ENCODE measurements at regions not wholly inside any gene's neighbourhood (a gene's known extent, or its start where the extent isn't known, plus 50 kb on each side); places are given as distances from the start of the nearest gene placed in this dataset.

- H4K20me1 ChIP-seq (ENCODE audit: insufficient read depth) = no peaks in the 10 kb centered on the region
- H3K9me2 ChIP-seq (ENCODE audit: insufficient read depth, low read length) = no peaks in the 10 kb centered on the region
- no peak overlapping the region for H3K27ac ChIP-seq (ENCODE audit: low read length)
- no peaks in the 10 kb centered on the region for H3K36me3 ChIP-seq (ENCODE audit: insufficient read depth, low read length)
- no peak overlapping the region for H3K9ac ChIP-seq (ENCODE audit: low read length)
- H3K4me3 ChIP-seq (ENCODE audit: low read length) = no peak overlapping the region
- H3K4me2 ChIP-seq (ENCODE audit: low read length) = no peak overlapping the region
- H3K9me3 ChIP-seq (ENCODE audit: low read length) = no peaks in the 10 kb centered on the region
- no peak overlapping the region for H2AFZ ChIP-seq (ENCODE audit: low read depth, low read length)
- no peaks in the 10 kb centered on the region for H3F3A ChIP-seq (ENCODE audit: insufficient read depth, low read length, poor library complexity, severe bottlenecking)
- TF ChIP-seq POLR2AphosphoS5 (IDR thresholded peaks at IDR 0.05) (no peak), RAD21 (conservative IDR thresholded peaks at IDR 0.05) (no peak), MXI1 (conservative IDR thresholded peaks at IDR 0.05; ENCODE audit: poor library complexity, severe bottlenecking) (no peak), EZH2 (IDR thresholded peaks at IDR 0.05; ENCODE audit: borderline replicate concordance, insufficient read depth, low read length, poor library complexity, severe bottlenecking) (no peak), TAF1 (IDR thresholded peaks at IDR 0.05; ENCODE audit: low read depth) (no peak), SMC3 (conservative IDR thresholded peaks at IDR 0.05; ENCODE audit: poor library complexity) (no peak), EP300 (conservative IDR thresholded peaks at IDR 0.05; ENCODE audit: poor library complexity, severe bottlenecking) (no peak), CTCF (IDR thresholded peaks at IDR 0.05; ENCODE audit: poor library complexity, severe bottlenecking) (no peak)
- TF ChIP-seq, protein P1, sequence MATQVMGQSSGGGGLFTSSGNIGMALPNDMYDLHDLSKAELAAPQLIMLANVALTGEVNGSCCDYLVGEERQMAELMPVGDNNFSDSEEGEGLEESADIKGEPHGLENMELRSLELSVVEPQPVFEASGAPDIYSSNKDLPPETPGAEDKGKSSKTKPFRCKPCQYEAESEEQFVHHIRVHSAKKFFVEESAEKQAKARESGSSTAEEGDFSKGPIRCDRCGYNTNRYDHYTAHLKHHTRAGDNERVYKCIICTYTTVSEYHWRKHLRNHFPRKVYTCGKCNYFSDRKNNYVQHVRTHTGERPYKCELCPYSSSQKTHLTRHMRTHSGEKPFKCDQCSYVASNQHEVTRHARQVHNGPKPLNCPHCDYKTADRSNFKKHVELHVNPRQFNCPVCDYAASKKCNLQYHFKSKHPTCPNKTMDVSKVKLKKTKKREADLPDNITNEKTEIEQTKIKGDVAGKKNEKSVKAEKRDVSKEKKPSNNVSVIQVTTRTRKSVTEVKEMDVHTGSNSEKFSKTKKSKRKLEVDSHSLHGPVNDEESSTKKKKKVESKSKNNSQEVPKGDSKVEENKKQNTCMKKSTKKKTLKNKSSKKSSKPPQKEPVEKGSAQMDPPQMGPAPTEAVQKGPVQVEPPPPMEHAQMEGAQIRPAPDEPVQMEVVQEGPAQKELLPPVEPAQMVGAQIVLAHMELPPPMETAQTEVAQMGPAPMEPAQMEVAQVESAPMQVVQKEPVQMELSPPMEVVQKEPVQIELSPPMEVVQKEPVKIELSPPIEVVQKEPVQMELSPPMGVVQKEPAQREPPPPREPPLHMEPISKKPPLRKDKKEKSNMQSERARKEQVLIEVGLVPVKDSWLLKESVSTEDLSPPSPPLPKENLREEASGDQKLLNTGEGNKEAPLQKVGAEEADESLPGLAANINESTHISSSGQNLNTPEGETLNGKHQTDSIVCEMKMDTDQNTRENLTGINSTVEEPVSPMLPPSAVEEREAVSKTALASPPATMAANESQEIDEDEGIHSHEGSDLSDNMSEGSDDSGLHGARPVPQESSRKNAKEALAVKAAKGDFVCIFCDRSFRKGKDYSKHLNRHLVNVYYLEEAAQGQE (IDR thresholded peaks at IDR 0.05; ENCODE audit: borderline replicate concordance) = no peak
- no peaks in the 10 kb centered on the region for H3K79me2 ChIP-seq (replicated peaks; ENCODE audit: insufficient read depth, low read length)
- H3K27me3 ChIP-seq (ENCODE audit: insufficient read depth, low read depth, low read length) = no peaks in the 10 kb centered on the region
Measured at GRCh38 chr2:59660262-59660661, 893.2 kb downstream of the BCL11A start.

DNA sequence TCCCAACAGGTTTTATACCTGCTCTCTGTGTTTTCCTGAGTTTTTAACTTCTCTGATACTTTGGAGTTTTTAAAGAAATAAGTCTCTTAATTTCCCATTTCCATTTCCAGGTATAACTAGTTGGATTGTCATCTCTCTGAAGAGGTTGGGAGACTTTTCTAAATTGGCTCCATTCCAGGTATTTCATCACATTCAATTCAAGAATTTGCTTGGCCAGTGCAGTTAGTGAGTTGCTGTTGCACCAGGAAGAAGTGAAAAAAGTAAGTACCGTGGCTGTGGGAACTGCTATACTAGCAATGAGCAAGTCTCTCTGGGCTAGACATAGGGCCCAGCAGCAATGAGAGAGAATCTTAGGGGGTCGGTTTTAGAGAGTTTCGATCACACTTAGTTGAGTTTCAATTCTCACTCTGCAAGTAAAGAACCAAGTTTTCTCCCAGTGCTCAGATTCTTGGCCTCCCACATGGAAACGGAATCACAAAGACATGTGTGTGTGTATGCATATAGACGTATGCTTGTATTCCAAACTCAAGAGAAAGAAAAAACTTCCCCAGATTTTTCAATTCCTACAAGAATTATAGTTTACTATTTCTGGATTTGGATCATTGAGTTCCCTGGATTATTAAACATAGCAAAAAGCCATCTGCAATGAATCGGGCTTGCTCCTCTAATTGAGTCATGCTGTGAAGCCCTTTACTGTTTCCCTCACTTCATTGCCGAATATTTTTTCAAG, 894.4 kb downstream of the BCL11A start:
- Histone ChIP-seq H3K4me2 (ENCODE audit: low read length) (no peak overlapping the region), H3K36me3 (ENCODE audit: insufficient read depth, low read length) (no peaks in the 10 kb centered on the region), H3F3A (ENCODE audit: insufficient read depth, low read length, poor library complexity, severe bottlenecking) (no peaks in the 10 kb centered on the region), H3K27ac (ENCODE audit: low read length) (no peak overlapping the region), H3K27me3 (ENCODE audit: insufficient read depth, low read depth, low read length) (no peaks in the 10 kb centered on the region), H2AFZ (ENCODE audit: low read depth, low read length) (no peak overlapping the region), H4K20me1 (ENCODE audit: insufficient read depth) (no peaks in the 10 kb centered on the region), H3K9me2 (ENCODE audit: insufficient read depth, low read length) (no peaks in the 10 kb centered on the region), H3K79me2 (replicated peaks; ENCODE audit: insufficient read depth, low read length) (no peaks in the 10 kb centered on the region), H3K9me3 (ENCODE audit: low read length) (no peaks in the 10 kb centered on the region), H3K4me3 (ENCODE audit: low read length) (no peak overlapping the region), H3K9ac (ENCODE audit: low read length) (no peak overlapping the region)
- TF ChIP-seq CTCF (IDR thresholded peaks at IDR 0.05; ENCODE audit: poor library complexity, severe bottlenecking) (no peak), MXI1 (conservative IDR thresholded peaks at IDR 0.05; ENCODE audit: poor library complexity, severe bottlenecking) (no peak), POLR2AphosphoS5 (IDR thresholded peaks at IDR 0.05) (no peak), RAD21 (conservative IDR thresholded peaks at IDR 0.05) (no peak), EP300 (conservative IDR thresholded peaks at IDR 0.05; ENCODE audit: poor library complexity, severe bottlenecking) (no peak), SMC3 (conservative IDR thresholded peaks at IDR 0.05; ENCODE audit: poor library complexity) (no peak), TAF1 (IDR thresholded peaks at IDR 0.05; ENCODE audit: low read depth) (no peak), EZH2 (IDR thresholded peaks at IDR 0.05; ENCODE audit: borderline replicate concordance, insufficient read depth, low read length, poor library complexity, severe bottlenecking) (no peak)
- TF ChIP-seq, protein P1 (IDR thresholded peaks at IDR 0.05; ENCODE audit: borderline replicate concordance) = no peak
